Tibial nerve (tissue), 4 donors: ENCODE measurements at regions not wholly inside any gene's neighbourhood (a gene's known extent, or its start where the extent isn't known, plus 50 kb on each side); places are given as distances from the start of the nearest gene placed in this dataset.

Source experiments
- EP300 ChIP-seq, 2 donors: sonication (generic); formaldehyde crosslinking; IDR thresholded peaks; one replicate each; pipeline ENCODE4 v1.6.1; 2017; ENCODE audit warnings: antibody characterized with exemption in 2 of 2, mild to moderate bottlenecking in 1 of 2
- POLR2A ChIP-seq, 2 donors: fragments of 450-650 bp; IDR thresholded peaks; one replicate each; pipeline ENCODE4 v1.6.1; 2017; ENCODE audit warnings: antibody characterized with exemption in 2 of 2, mild to moderate bottlenecking in 2 of 2, moderate library complexity in 2 of 2
- TF ChIP-seq, protein P1 (sequence below), 5 experiments: fragments of 200-600 bp in 3 of 5; fragments of 450-650 bp in 2 of 5; sonication (generic) in 3 of 5; IDR thresholded peaks; one replicate each; pipeline ENCODE4 v1.5.1; 2016 to 2019; ENCODE audit warnings: antibody characterized with exemption in 5 of 5, mild to moderate bottlenecking in 3 of 5, moderate library complexity in 2 of 5

- TF ChIP-seq, protein P1, sequence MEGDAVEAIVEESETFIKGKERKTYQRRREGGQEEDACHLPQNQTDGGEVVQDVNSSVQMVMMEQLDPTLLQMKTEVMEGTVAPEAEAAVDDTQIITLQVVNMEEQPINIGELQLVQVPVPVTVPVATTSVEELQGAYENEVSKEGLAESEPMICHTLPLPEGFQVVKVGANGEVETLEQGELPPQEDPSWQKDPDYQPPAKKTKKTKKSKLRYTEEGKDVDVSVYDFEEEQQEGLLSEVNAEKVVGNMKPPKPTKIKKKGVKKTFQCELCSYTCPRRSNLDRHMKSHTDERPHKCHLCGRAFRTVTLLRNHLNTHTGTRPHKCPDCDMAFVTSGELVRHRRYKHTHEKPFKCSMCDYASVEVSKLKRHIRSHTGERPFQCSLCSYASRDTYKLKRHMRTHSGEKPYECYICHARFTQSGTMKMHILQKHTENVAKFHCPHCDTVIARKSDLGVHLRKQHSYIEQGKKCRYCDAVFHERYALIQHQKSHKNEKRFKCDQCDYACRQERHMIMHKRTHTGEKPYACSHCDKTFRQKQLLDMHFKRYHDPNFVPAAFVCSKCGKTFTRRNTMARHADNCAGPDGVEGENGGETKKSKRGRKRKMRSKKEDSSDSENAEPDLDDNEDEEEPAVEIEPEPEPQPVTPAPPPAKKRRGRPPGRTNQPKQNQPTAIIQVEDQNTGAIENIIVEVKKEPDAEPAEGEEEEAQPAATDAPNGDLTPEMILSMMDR (IDR thresholded peaks at IDR 0.05) = no peak
- TF ChIP-seq POLR2A (IDR thresholded peaks at IDR 0.05) (no peak), EP300 (IDR thresholded peaks at IDR 0.05) (no peak)
Measured at GRCh38 chr6:184161-184700, 108.1 kb upstream of the DUSP22 start.
